NT2/D1 (cell line): ENCODE measurements at regions not wholly inside any gene's neighbourhood (a gene's known extent, or its start where the extent isn't known, plus 50 kb on each side); places are given as distances from the start of the nearest gene placed in this dataset.

ENCODE experiments used
- SUZ12 ChIP-seq: IDR thresholded peaks from 2 replicates; pipeline ENCODE4 v1.6.1; 2011; ENCODE audit not compliant: insufficient read length, insufficient read depth; ENCODE audit errors: extremely low read depth
- ZNF274 ChIP-seq: IDR thresholded peaks from 2 replicates; pipeline ENCODE4 v1.6.1; 2011; ENCODE audit warnings: mild to moderate bottlenecking, low read depth, low read length

GRCh38 chr12:41724216-41724615 lies 420.5 kb downstream of the GXYLT1 start:
- TF ChIP-seq ZNF274 (no peak), SUZ12 (no peak)
